IMR-90 (cell line): ENCODE measurements at regions not wholly inside any gene's neighbourhood (a gene's known extent, or its start where the extent isn't known, plus 50 kb on each side); places are given as distances from the start of the nearest gene placed in this dataset.

Experiments
- ATAC-seq: fragments of 200-7000 bp; cut with Tn5 transposase; 2 replicates; pipeline ENCODE4 v1.9.1; 2020; ENCODE audit warnings: low read depth, mild to moderate bottlenecking, moderate library complexity
- BruUV-seq: library from RNA; stranded (reverse); fragments of 400-500 nt; replicated peaks from 2 replicates; lab custom pipeline; 2021; lab: Mats Ljungman, UMichigan
- CTCF ChIA-PET: fragments of 300-600 bp; formaldehyde crosslinking; extraction: SDS; loops from one replicate; lab custom pipeline; 2021; ENCODE audit warnings: antibody characterized with exemption; lab: Yijun Ruan, JAX
- POLR2A ChIA-PET: fragments of 300-600 bp; sonication (Branson Sonifier 250); formaldehyde crosslinking; loops from one replicate; lab custom pipeline; 2022; ENCODE audit warnings: antibody characterized with exemption; ENCODE audit not compliant: unreplicated experiment; lab: Charles Lee
- DNase-seq: peaks from one replicate; pipeline ENCODE4 v3.0.0; 2013
- H2AFZ ChIP-seq: replicated peaks from 2 replicates; pipeline ENCODE3; 2013; ENCODE audit warnings: low read length, mild to moderate bottlenecking; ENCODE audit not compliant: poor library complexity
- H2AK5ac ChIP-seq: 2 replicates; pipeline ENCODE4 v1.6.1; 2013; ENCODE audit warnings: low read depth, low read length, inconsistent platforms
- H2AK9ac ChIP-seq: replicated peaks from 2 replicates; pipeline ENCODE3; 2013; ENCODE audit warnings: mild to moderate bottlenecking, low read depth, low read length, moderate library complexity; ENCODE audit not compliant: poor library complexity
- H2BK120ac ChIP-seq: 2 replicates; pipeline ENCODE4 v1.6.1; 2013; ENCODE audit warnings: low read depth, low read length, inconsistent platforms
- H2BK15ac ChIP-seq: 3 replicates; pipeline ENCODE4 v1.6.1; 2013; ENCODE audit warnings: low read depth, low read length, inconsistent platforms
- H2BK20ac ChIP-seq: 2 replicates; pipeline ENCODE4 v1.6.1; 2013; ENCODE audit warnings: low read depth, mild to moderate bottlenecking, inconsistent platforms, low read length, moderate library complexity
- H2BK5ac ChIP-seq: 2 replicates; pipeline ENCODE4 v1.6.1; 2013; ENCODE audit warnings: mild to moderate bottlenecking, low read depth, low read length, inconsistent platforms; ENCODE audit not compliant: poor library complexity, severe bottlenecking
- H3K14ac ChIP-seq: replicated peaks from 2 replicates; pipeline ENCODE4 v1.6.1; 2013; ENCODE audit warnings: low read depth, low read length, inconsistent platforms
- H3K18ac ChIP-seq: 2 replicates; pipeline ENCODE4 v1.6.1; 2013; ENCODE audit warnings: low read depth, low read length, control low read depth
- H3K23ac ChIP-seq: 2 replicates; pipeline ENCODE4 v1.6.1; 2013; ENCODE audit warnings: low read depth, low read length, inconsistent platforms
- H3K27ac ChIP-seq: 2 replicates; pipeline ENCODE4 v1.5.1; 2013; ENCODE audit warnings: mild to moderate bottlenecking, control low read depth, low read length; ENCODE audit not compliant: insufficient read depth
- H3K27me3 ChIP-seq: 2 replicates; pipeline ENCODE4 v1.6.1; 2013; ENCODE audit warnings: low read length; ENCODE audit not compliant: control insufficient read depth, insufficient read depth
- H3K36me3 ChIP-seq: 2 replicates; pipeline ENCODE4 v1.6.1; 2013; ENCODE audit warnings: low read length, mixed read lengths; ENCODE audit not compliant: control insufficient read depth, insufficient read depth
- H3K4ac ChIP-seq: 2 replicates; pipeline ENCODE4 v1.6.1; 2013; ENCODE audit warnings: low read depth, low read length, inconsistent platforms
- H3K4me1 ChIP-seq: 2 replicates; pipeline ENCODE4 v1.6.1; 2013; ENCODE audit warnings: low read length, mixed read lengths; ENCODE audit not compliant: control insufficient read depth, insufficient read depth
- H3K4me2 ChIP-seq: 2 replicates; pipeline ENCODE4 v1.6.1; 2013; ENCODE audit warnings: low read depth, mild to moderate bottlenecking, control low read depth, low read length, moderate library complexity
- H3K4me3 ChIP-seq: 2 replicates; pipeline ENCODE4 v1.5.1; 2013; ENCODE audit warnings: low read depth, mild to moderate bottlenecking, control low read depth, low read length, moderate library complexity; ENCODE audit not compliant: insufficient read depth
- H3K56ac ChIP-seq: 2 replicates; pipeline ENCODE4 v1.6.1; 2013; ENCODE audit warnings: low read length, inconsistent platforms; ENCODE audit not compliant: insufficient read depth; ENCODE audit errors: extremely low read depth
- H3K79me1 ChIP-seq, 2 experiments: 2 replicates each; pipeline ENCODE4 v1.6.1; 2013; ENCODE audit warnings: low read length in 2 of 2, inconsistent platforms in 1 of 2, low read depth in 1 of 2
- H3K9ac ChIP-seq: 2 replicates; pipeline ENCODE4 v1.6.1; 2013; ENCODE audit warnings: low read depth, low read length, control low read depth
- H3K9me1 ChIP-seq: 2 replicates; pipeline ENCODE4 v1.6.1; 2013; ENCODE audit warnings: low read length, inconsistent platforms; ENCODE audit not compliant: insufficient read depth
- H3K9me3 ChIP-seq: 2 replicates; pipeline ENCODE4 v1.6.1; 2013; ENCODE audit warnings: low read length; ENCODE audit not compliant: control insufficient read depth, insufficient read depth
- H4K20me1 ChIP-seq: 2 replicates; pipeline ENCODE4 v1.6.1; 2013; ENCODE audit warnings: low read length, inconsistent platforms; ENCODE audit not compliant: insufficient read depth
- H4K5ac ChIP-seq: 2 replicates; pipeline ENCODE4 v1.6.1; 2013; ENCODE audit warnings: mild to moderate bottlenecking, low read depth, low read length, control low read depth
- H4K8ac ChIP-seq, 2 experiments: 2 replicates each; pipeline ENCODE4 v1.6.1; 2013; ENCODE audit warnings: low read depth in 2 of 2, low read length in 2 of 2, control low read depth in 1 of 2, inconsistent platforms in 1 of 2
- H4K91ac ChIP-seq: 2 replicates; pipeline ENCODE4 v1.6.1; 2013; ENCODE audit warnings: low read depth, low read length, inconsistent platforms; ENCODE audit not compliant: insufficient read depth
- MAZ ChIP-seq: IDR thresholded peaks from 2 replicates; pipeline ENCODE4 v1.6.1; 2012; ENCODE audit warnings: low read depth, mild to moderate bottlenecking, low read length, improper control_type of control experiment, moderate library complexity, borderline replicate concordance
- dilution Hi-C: fragments of 300-500 bp; cut with HindIII; formaldehyde crosslinking; loops from one replicate; pipeline ENCODE4 v1.14.3; 2018; ENCODE audit warnings: low sequenced_read_pairs; ENCODE audit not compliant: unreplicated experiment
- in situ Hi-C: fragments of 300-500 bp; cut with MboI; formaldehyde crosslinking; loops from 3 replicates; pipeline ENCODE4 v1.14.3; 2019; ENCODE audit warnings: low sequenced_read_pairs, inconsistent platforms, mixed read lengths
- intact Hi-C: fragments of 100-400 bp; cut with micrococcal nuclease; formaldehyde crosslinking; loops from 2 replicates; pipeline ENCODE4 v1.10.0; 2022

GRCh38 chr1:222421380-222421779 lies 126.5 kb downstream of the HHIPL2 start:
- Histone ChIP-seq H3K4ac (no peak overlapping the region), H3K9me1 (no peaks in the 10 kb centered on the region), H4K20me1 (no peaks in the 10 kb centered on the region), H2BK120ac (no peak overlapping the region), H3K4me1 (no peaks in the 10 kb centered on the region), H3K56ac (no peak overlapping the region), H2BK5ac (no peak overlapping the region), H2AFZ (no peak overlapping the region), H2AK9ac (no peak overlapping the region), H4K5ac (no peak overlapping the region), H2AK5ac (no peak overlapping the region), H3K36me3 (no peaks in the 10 kb centered on the region), H3K9ac (no peak overlapping the region), H3K14ac (no peak overlapping the region), H3K23ac (no peak overlapping the region), H4K8ac (no peak overlapping the region), H3K9me3 (peaks cover 5% of the 10 kb centered on the region), H3K4me3 (no peak overlapping the region), H3K79me1 (no peaks in the 10 kb centered on the region), H2BK15ac (no peak overlapping the region), H3K27me3 (no peaks in the 10 kb centered on the region; the same call in 1 of the 2 replicates), H4K91ac (no peak overlapping the region), H2BK20ac (no peak overlapping the region), H3K4me2 (no peak overlapping the region), H3K27ac (no peak overlapping the region), H3K18ac (no peak overlapping the region)
- BruUV-seq: no TSS peak
- POLR2A ChIA-PET: no interaction called here
- dilution Hi-C loops (no loop called here), in situ Hi-C loops (no loop called here), intact Hi-C loops (no loop called here)
- CTCF ChIA-PET: no interaction called here
- DNase-seq (no peak), ATAC-seq (no peak)
- TF ChIP-seq MAZ: no peak
